Tibial artery (tissue), 4 donors: ENCODE measurements at regions not wholly inside any gene's neighbourhood (a gene's known extent, or its start where the extent isn't known, plus 50 kb on each side); places are given as distances from the start of the nearest gene placed in this dataset.

Experiments used
- DNase-seq, 2 donors: peaks; one replicate each; pipeline ENCODE4 v3.0.0-alpha.2; 2019
- H3K27ac ChIP-seq, 2 donors: fragments of 200-600 bp; sonication (generic) in 1 of 2; 1 replicate in 1 of 2; 2 replicates in 1 of 2; pipeline ENCODE4 v1.5.1; 2018 to 2019; ENCODE audit warnings: mild to moderate bottlenecking in 1 of 2
- H3K27me3 ChIP-seq, 2 donors: fragments of 200-600 bp; sonication (generic) in 1 of 2; one replicate each; pipeline versions ENCODE4 v1.5.1 to v1.6.0; 2016 to 2019
- H3K36me3 ChIP-seq, 3 donors: fragments of 200-600 bp; sonication (generic) in 2 of 3; one replicate each; pipeline ENCODE4 v1.5.1; 2016 to 2019; ENCODE audit warnings: mild to moderate bottlenecking in 2 of 3
- H3K4me1 ChIP-seq, 4 donors: fragments of 200-600 bp; sonication (generic) in 2 of 4; 1 replicate in 3 of 4; 2 replicates in 1 of 4; pipeline ENCODE4 v1.5.1; 2016 to 2019
- H3K4me3 ChIP-seq, 2 donors: fragments of 200-600 bp; sonication (generic) in 1 of 2; 1 replicate in 1 of 2; 2 replicates in 1 of 2; pipeline ENCODE4 v1.5.1; 2018 to 2019; ENCODE audit warnings: mild to moderate bottlenecking in 2 of 2
- H3K9me3 ChIP-seq, 3 donors: fragments of 200-600 bp; sonication (generic) in 1 of 3; one replicate each; pipeline ENCODE4 v1.5.1; 2016 to 2019
- CTCF ChIP-seq, 2 experiments: fragments of 200-600 bp in 1 of 2; fragments of 450-650 bp in 1 of 2; IDR thresholded peaks; one replicate each; pipeline ENCODE4 v1.5.1; 2017 to 2019; ENCODE audit warnings: antibody characterized with exemption in 2 of 2, mild to moderate bottlenecking in 1 of 2, moderate library complexity in 1 of 2
- intact Hi-C: fragments of 100-400 bp; cut with DNase I; formaldehyde crosslinking; loops from one replicate; pipeline ENCODE4 v1.15.0; 2023; ENCODE audit warnings: low total_unique reads

DNA sequence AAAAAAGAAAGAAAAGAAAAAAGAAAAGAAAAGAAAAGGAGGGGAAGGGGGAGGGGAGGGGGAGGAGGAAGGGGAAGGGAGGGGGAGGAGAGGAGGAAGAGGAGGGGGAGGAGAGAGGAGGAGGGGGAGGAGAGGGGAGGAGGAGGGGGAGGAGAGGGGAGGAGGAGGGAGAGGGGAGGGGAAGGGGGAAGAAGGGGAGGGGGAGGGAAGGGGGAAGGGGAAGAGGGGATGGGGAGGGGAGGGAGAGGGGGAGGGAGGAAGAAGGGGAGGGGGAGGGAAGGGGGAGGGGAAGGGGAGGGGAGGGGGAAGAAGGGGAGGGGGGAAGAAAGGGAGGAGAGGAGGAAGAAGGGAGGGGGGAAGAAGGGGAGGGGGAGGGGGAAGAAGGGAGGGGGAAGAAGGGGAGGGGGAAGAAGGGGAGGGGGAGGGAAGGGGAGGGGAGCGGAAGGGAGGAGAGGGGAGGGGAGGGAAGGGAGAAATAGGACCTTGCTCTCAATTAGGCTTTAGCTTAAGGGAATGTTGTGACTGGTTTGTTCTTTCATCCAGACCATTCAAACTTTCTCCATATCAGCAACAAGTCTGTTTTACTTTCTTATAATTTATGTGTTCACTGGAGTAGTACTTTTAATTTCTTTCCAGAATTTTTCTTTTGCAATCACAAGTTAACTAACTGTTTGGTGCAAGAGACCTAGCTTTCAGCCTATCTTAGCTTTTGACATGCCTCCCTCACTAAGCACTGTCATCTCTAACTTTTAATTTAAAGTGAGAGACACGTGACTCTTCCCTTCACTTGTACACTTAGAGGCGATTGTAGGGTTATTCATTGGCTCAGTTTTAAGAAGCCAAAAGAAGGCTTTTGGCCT, 76.5 kb upstream of the EGLN3 start:
- no peak for DNase-seq
- peaks cover 0 to 3% (median 0%) of the 10 kb centered on the region in 4 donors for H3K4me1 ChIP-seq
- H3K36me3 ChIP-seq: no peaks in the 10 kb centered on the region
- no peaks in the 10 kb centered on the region for H3K9me3 ChIP-seq
- intact Hi-C loops: no loop called here
- no peak overlapping the region for H3K27ac ChIP-seq
- TF ChIP-seq CTCF (IDR thresholded peaks at IDR 0.05): no peak
- H3K4me3 ChIP-seq: no peak overlapping the region
- no peaks in the 10 kb centered on the region for H3K27me3 ChIP-seq

DNA sequence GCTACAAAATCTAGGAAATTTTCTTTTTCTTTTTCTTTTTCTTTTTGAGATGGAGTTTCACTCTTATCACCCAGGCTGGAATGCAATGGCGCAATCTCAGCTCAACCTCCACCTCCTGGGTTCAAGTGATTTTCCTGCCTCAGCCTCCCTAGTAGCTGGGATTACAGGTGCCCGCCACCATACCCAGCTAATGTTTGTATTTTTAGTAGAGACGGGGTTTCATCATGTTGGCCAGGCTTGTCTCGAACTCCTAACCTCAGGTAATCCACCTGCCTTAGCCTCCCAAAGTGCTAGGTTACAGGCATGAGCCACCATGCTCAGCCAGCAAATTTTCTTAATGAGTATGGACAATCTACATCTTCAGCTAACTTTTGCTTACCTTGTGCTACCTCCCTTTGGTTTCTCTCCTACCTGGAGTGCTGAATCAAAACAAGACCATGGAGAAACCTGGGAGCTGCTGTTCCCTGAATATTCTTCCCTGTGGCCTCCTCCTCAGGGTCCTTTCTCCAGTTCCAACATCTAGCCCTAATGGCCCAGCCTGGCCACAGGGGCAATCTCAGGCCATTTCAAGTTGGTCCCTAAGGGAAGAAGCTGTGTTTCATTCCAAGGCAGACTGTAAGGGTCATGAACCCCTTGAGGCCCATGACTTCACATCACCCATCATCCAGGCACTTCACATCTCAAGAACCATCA, 74.6 kb upstream of the EGLN3 start:
- Histone ChIP-seq H3K4me1 (peaks cover 0 to 3% (median 0%) of the 10 kb centered on the region in 4 donors), H3K27ac (no peak overlapping the region), H3K36me3 (no peaks in the 10 kb centered on the region), H3K4me3 (no peak overlapping the region), H3K9me3 (no peaks in the 10 kb centered on the region), H3K27me3 (no peaks in the 10 kb centered on the region)
- DNase-seq: no peak
- no peak for TF ChIP-seq CTCF (IDR thresholded peaks at IDR 0.05)
- intact Hi-C loops: no loop called here

- H3K4me3 ChIP-seq: no peak overlapping the region
- peaks cover 0 to 3% (median 0%) of the 10 kb centered on the region in 4 donors for H3K4me1 ChIP-seq
- DNase-seq: no peak
- H3K27ac ChIP-seq: no peak overlapping the region
- no peaks in the 10 kb centered on the region for H3K9me3 ChIP-seq
- no peaks in the 10 kb centered on the region for H3K36me3 ChIP-seq
- H3K27me3 ChIP-seq: no peaks in the 10 kb centered on the region
- intact Hi-C loops: no loop called here
- TF ChIP-seq CTCF (IDR thresholded peaks at IDR 0.05): no peak
These were observed 73.9 kb upstream of the EGLN3 start for GRCh38 chr14:34024768-34025144.

DNA sequence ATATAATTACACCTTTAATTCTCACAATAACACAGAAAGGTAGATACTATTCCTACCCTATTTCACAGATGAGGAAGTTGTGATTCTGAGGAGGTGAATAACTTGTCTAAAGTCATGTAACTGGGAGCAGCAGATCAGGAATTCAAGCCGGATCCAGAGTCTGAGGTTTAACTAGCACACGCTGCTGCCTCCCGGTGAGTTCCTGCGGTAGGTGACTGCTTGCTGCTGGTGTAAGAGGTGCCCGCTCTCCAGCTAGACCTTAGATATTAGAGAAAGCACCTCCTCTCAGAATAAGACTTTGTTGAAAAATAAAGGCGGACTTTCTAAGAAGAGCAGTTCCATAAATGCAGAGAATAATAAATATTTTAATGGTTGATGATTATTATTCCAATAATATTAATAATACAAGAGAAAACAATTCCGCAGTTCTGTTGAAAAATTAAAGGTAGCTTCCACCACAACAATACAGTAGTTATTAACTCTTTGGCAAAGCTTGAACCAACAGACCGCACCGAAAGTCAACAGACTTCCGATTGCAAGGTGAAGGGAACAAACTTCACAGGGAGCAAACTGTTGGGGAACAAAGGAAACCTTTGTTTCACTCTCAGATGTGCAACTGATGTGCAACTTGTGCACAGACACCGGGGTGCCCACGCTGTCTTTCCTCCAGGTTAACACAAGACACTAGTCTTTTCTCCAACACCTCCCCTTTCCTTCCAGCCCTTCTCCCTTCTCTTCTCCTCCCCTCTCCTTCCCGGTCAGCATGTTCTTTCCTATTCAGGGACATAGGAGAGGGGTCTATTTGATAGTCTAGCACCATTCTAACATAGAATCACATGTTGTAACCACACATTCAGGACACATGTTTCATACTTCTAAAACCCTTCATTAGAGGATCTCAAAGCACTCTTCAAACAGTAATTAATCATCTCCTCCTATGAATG, 73.2 kb upstream of the EGLN3 start:
- TF ChIP-seq CTCF (IDR thresholded peaks at IDR 0.05): no peak
- Histone ChIP-seq H3K36me3 (no peaks in the 10 kb centered on the region), H3K4me3 (no peak overlapping the region), H3K9me3 (no peaks in the 10 kb centered on the region), H3K27me3 (no peaks in the 10 kb centered on the region), H3K4me1 (peaks cover 0 to under 1% (median 0%) of the 10 kb centered on the region in 4 donors), H3K27ac (no peak overlapping the region)
- no peak for DNase-seq
- intact Hi-C loops: no loop called here

GRCh38 chr14:34021096-34021495, 70.2 kb upstream of the EGLN3 start:
- no peak overlapping the region for H3K27ac ChIP-seq
- no peak for TF ChIP-seq CTCF (IDR thresholded peaks at IDR 0.05)
- no peak for DNase-seq
- H3K27me3 ChIP-seq: no peaks in the 10 kb centered on the region
- intact Hi-C loops: no loop called here
- no peaks in the 10 kb centered on the region for H3K36me3 ChIP-seq
- no peak overlapping the region for H3K4me3 ChIP-seq
- H3K9me3 ChIP-seq: no peaks in the 10 kb centered on the region
- peaks cover 0 to 10% (median 0%) of the 10 kb centered on the region in 4 donors for H3K4me1 ChIP-seq
